GM12891 (cell line): ENCODE measurements at regions not wholly inside any gene's neighbourhood (a gene's known extent, or its start where the extent isn't known, plus 50 kb on each side); places are given as distances from the start of the nearest gene placed in this dataset.

ENCODE experiments used
- POLR2AphosphoS5 ChIP-seq: IDR thresholded peaks from 2 replicates; pipeline ENCODE4 v1.6.1; 2011; ENCODE audit warnings: low read depth, low read length, control low read depth
- TAF1 ChIP-seq: IDR thresholded peaks from 2 replicates; pipeline ENCODE4 v1.6.1; 2011; ENCODE audit warnings: low read depth, low read length, control low read depth

- TF ChIP-seq POLR2AphosphoS5 (no peak), TAF1 (no peak)
Measured at GRCh38 chr10:43900571-43900970, 251.9 kb upstream of the ZNF32 start.
